ENCODE measurements at regions not wholly inside any gene's neighbourhood (a gene's known extent, or its start where the extent isn't known, plus 50 kb on each side); places are given as distances from the start of the nearest gene placed in this dataset.

DNA sequence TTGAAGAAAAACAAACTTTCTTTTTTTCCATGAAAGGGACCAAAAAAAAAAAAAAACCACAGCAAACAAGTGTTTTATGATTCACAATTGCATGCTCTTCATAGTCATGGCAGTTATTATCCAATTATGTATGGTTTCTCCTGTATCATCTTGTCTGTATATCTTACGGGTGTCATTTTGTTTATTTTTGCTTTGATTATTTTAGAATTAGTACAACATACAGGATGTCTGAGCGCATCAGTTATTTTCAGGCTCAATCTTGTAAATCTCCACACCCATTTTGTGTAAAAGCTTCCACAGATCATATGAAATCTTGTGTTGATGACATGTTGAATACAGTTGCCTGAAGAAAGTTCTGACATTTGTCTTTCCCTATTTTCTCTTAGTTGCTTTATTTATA lies 280.3 kb downstream of the KLF5 start:
- 90 to 100% methylated on average over 2 of the region's 2 CpGs for WGBS, 2 experiments
- no peaks in the 10 kb centered on the region for H3K27me3 ChIP-seq (ENCODE audit: control insufficient read depth, insufficient read depth, low read length, poor library complexity, severe bottlenecking)
- H3K9me3 ChIP-seq (ENCODE audit: control insufficient read depth, low read length): no peaks in the 10 kb centered on the region
- no peak overlapping the region for H3K27ac ChIP-seq (ENCODE audit: insufficient read depth, low read depth, low read length, poor library complexity, severe bottlenecking)
- H3K4me1 ChIP-seq (ENCODE audit: control insufficient read depth, insufficient read depth, low read length): no peaks in the 10 kb centered on the region
- no peaks in the 10 kb centered on the region for H3K36me3 ChIP-seq (ENCODE audit: control insufficient read depth, insufficient read depth, low read length)
- no peak overlapping the region for H3K4me3 ChIP-seq (ENCODE audit: insufficient read depth, low read depth, low read length)

GRCh38 chr13:73338389-73338788 lies 279.6 kb downstream of the KLF5 start:
- no peaks in the 10 kb centered on the region for H3K9me3 ChIP-seq (ENCODE audit: control insufficient read depth, low read length)
- 91 to 97% methylated on average over 3 of the region's 3 CpGs for WGBS, 2 experiments
- H3K4me1 ChIP-seq (ENCODE audit: control insufficient read depth, insufficient read depth, low read length): no peaks in the 10 kb centered on the region
- no peaks in the 10 kb centered on the region for H3K36me3 ChIP-seq (ENCODE audit: control insufficient read depth, insufficient read depth, low read length)
- no peaks in the 10 kb centered on the region for H3K27me3 ChIP-seq (ENCODE audit: control insufficient read depth, insufficient read depth, low read length, poor library complexity, severe bottlenecking)
- H3K27ac ChIP-seq (ENCODE audit: insufficient read depth, low read depth, low read length, poor library complexity, severe bottlenecking): no peak overlapping the region
- H3K4me3 ChIP-seq (ENCODE audit: insufficient read depth, low read depth, low read length): no peak overlapping the region

DNA sequence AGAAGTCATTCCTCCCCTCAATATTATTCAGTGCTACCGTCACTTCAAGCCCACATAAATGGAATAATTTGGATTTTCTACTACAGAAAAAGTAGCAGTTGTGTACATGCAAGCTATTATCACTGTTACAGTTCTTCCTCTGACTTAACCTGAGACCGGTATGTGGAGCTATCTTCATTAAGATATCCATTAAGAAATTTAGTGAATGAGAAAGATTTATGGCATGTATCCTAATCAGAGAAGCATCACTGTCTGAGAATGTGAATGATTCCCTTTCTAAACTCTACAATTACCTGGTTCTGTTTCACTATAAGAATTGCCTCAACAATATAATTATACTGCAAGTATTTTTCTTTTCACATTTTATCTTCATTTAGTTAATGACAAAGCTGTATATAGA lies 278.7 kb downstream of the KLF5 start:
- no peaks in the 10 kb centered on the region for H3K36me3 ChIP-seq (ENCODE audit: control insufficient read depth, insufficient read depth, low read length)
- WGBS, 2 experiments: 95% methylated on average over 2 of the region's 2 CpGs; no CpG with 5 or more reads in 1 of the 2 experiments
- no peak overlapping the region for H3K27ac ChIP-seq (ENCODE audit: insufficient read depth, low read depth, low read length, poor library complexity, severe bottlenecking)
- H3K4me3 ChIP-seq (ENCODE audit: insufficient read depth, low read depth, low read length): no peak overlapping the region
- H3K9me3 ChIP-seq (ENCODE audit: control insufficient read depth, low read length): no peaks in the 10 kb centered on the region
- no peaks in the 10 kb centered on the region for H3K27me3 ChIP-seq (ENCODE audit: control insufficient read depth, insufficient read depth, low read length, poor library complexity, severe bottlenecking)
- no peaks in the 10 kb centered on the region for H3K4me1 ChIP-seq (ENCODE audit: control insufficient read depth, insufficient read depth, low read length)

- H3K27ac ChIP-seq (ENCODE audit: insufficient read depth, low read depth, low read length, poor library complexity, severe bottlenecking): no peak overlapping the region
- no peaks in the 10 kb centered on the region for H3K4me1 ChIP-seq (ENCODE audit: control insufficient read depth, insufficient read depth, low read length)
- no peaks in the 10 kb centered on the region for H3K27me3 ChIP-seq (ENCODE audit: control insufficient read depth, insufficient read depth, low read length, poor library complexity, severe bottlenecking)
- H3K9me3 ChIP-seq (ENCODE audit: control insufficient read depth, low read length): no peaks in the 10 kb centered on the region
- 92 to 97% methylated on average over 3 to 4 of the region's 4 CpGs for WGBS, 2 experiments
- H3K36me3 ChIP-seq (ENCODE audit: control insufficient read depth, insufficient read depth, low read length): no peaks in the 10 kb centered on the region
- H3K4me3 ChIP-seq (ENCODE audit: insufficient read depth, low read depth, low read length): no peak overlapping the region
These were observed 278.0 kb downstream of the KLF5 start for GRCh38 chr13:73336773-73337172.

DNA sequence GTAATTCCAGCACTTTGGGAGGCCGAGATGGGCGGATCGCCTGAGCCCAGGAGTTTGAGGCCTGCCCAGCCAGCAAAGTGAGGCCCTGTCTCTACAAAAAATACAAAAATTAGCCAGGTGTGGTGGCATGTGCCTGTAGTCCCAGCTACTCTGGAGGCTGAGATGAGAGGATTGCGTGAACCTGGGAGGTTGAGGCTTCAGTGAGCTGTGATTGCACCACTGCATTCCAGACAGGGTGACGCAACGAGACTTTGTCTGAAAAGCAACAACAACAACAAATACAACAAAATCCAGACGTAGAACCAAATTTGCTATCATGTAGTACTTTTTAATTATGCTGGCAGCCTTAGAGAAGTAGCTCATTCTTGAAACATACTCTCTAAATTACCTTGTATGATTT lies 277.1 kb downstream of the KLF5 start:
- Histone ChIP-seq H3K9me3 (ENCODE audit: control insufficient read depth, low read length) (no peaks in the 10 kb centered on the region), H3K27me3 (ENCODE audit: control insufficient read depth, insufficient read depth, low read length, poor library complexity, severe bottlenecking) (no peaks in the 10 kb centered on the region), H3K4me1 (ENCODE audit: control insufficient read depth, insufficient read depth, low read length) (no peaks in the 10 kb centered on the region), H3K27ac (ENCODE audit: insufficient read depth, low read depth, low read length, poor library complexity, severe bottlenecking) (no peak overlapping the region), H3K36me3 (ENCODE audit: control insufficient read depth, insufficient read depth, low read length) (no peaks in the 10 kb centered on the region), H3K4me3 (ENCODE audit: insufficient read depth, low read depth, low read length) (no peak overlapping the region)
- 88 to 93% methylated on average over 6 to 7 of the region's 7 CpGs for WGBS, 2 experiments

DNA sequence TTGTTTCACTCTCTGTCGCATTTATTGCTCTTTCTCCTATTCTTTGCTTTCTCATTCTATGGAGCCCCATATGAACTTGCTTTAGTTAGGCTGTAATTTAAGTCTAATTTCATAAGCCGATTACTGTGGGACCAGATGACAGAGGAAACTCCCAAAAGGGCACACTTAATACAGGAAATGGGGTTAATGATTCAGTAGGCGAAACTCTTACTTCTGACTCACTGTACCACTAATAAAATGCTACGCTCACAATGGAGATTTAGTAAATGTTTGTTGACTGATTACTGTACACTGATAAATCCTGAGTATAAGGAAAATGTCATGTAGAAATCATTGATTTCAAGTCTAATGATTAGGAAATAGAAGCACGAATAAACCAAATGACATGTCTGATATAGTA lies 276.4 kb downstream of the KLF5 start:
- no peaks in the 10 kb centered on the region for H3K9me3 ChIP-seq (ENCODE audit: control insufficient read depth, low read length)
- no peaks in the 10 kb centered on the region for H3K4me1 ChIP-seq (ENCODE audit: control insufficient read depth, insufficient read depth, low read length)
- 98 to 100% methylated on average over 5 of the region's 5 CpGs for WGBS, 2 experiments
- no peak overlapping the region for H3K27ac ChIP-seq (ENCODE audit: insufficient read depth, low read depth, low read length, poor library complexity, severe bottlenecking)
- no peak overlapping the region for H3K4me3 ChIP-seq (ENCODE audit: insufficient read depth, low read depth, low read length)
- H3K27me3 ChIP-seq (ENCODE audit: control insufficient read depth, insufficient read depth, low read length, poor library complexity, severe bottlenecking): no peaks in the 10 kb centered on the region
- no peaks in the 10 kb centered on the region for H3K36me3 ChIP-seq (ENCODE audit: control insufficient read depth, insufficient read depth, low read length)

- H3K4me1 ChIP-seq (ENCODE audit: control insufficient read depth, insufficient read depth, low read length): no peaks in the 10 kb centered on the region
- H3K36me3 ChIP-seq (ENCODE audit: control insufficient read depth, insufficient read depth, low read length): no peaks in the 10 kb centered on the region
- no peak overlapping the region for H3K4me3 ChIP-seq (ENCODE audit: insufficient read depth, low read depth, low read length)
- H3K27me3 ChIP-seq (ENCODE audit: control insufficient read depth, insufficient read depth, low read length, poor library complexity, severe bottlenecking): no peaks in the 10 kb centered on the region
- WGBS, 2 experiments: 92 to 94% methylated on average over 2 to 4 of the region's 4 CpGs
- no peaks in the 10 kb centered on the region for H3K9me3 ChIP-seq (ENCODE audit: control insufficient read depth, low read length)
- no peak overlapping the region for H3K27ac ChIP-seq (ENCODE audit: insufficient read depth, low read depth, low read length, poor library complexity, severe bottlenecking)
These were observed 275.6 kb downstream of the KLF5 start for GRCh38 chr13:73334445-73334844.

DNA sequence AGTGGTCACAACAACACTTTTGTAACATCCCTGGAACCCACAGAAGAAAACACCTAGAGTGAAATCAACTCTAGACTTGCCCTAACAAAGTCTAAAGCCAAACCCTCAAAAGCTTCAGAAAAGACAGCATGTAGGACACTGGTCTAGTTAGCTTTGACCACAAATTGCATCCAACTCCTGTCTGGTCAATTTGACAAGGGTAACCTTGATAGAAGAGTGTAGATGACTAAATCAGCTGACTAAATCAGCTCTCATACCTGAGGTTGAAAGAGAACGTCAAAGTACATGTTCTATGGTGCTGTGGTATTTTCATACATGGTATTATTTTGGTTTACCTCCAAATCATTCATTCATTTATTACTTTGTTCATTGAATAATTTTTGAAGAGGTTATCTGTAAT lies 272.8 kb downstream of the KLF5 start:
- Histone ChIP-seq H3K9me3 (ENCODE audit: control insufficient read depth, low read length) (no peaks in the 10 kb centered on the region), H3K27me3 (ENCODE audit: control insufficient read depth, insufficient read depth, low read length, poor library complexity, severe bottlenecking) (no peaks in the 10 kb centered on the region), H3K27ac (ENCODE audit: insufficient read depth, low read depth, low read length, poor library complexity, severe bottlenecking) (no peak overlapping the region), H3K36me3 (ENCODE audit: control insufficient read depth, insufficient read depth, low read length) (no peaks in the 10 kb centered on the region), H3K4me3 (ENCODE audit: insufficient read depth, low read depth, low read length) (no peak overlapping the region), H3K4me1 (ENCODE audit: control insufficient read depth, insufficient read depth, low read length) (no peaks in the 10 kb centered on the region)
- 80% methylated on average over 1 of the region's 1 CpG; no CpG with 5 or more reads in 1 of the 2 experiments for WGBS, 2 experiments

GRCh38 chr13:73329355-73329754 lies 270.6 kb downstream of the KLF5 start:
- no peaks in the 10 kb centered on the region for H3K9me3 ChIP-seq (ENCODE audit: control insufficient read depth, low read length)
- H3K27me3 ChIP-seq (ENCODE audit: control insufficient read depth, insufficient read depth, low read length, poor library complexity, severe bottlenecking): no peaks in the 10 kb centered on the region
- H3K36me3 ChIP-seq (ENCODE audit: control insufficient read depth, insufficient read depth, low read length): no peaks in the 10 kb centered on the region
- H3K27ac ChIP-seq (ENCODE audit: insufficient read depth, low read depth, low read length, poor library complexity, severe bottlenecking): no peak overlapping the region
- no peaks in the 10 kb centered on the region for H3K4me1 ChIP-seq (ENCODE audit: control insufficient read depth, insufficient read depth, low read length)
- no peak overlapping the region for H3K4me3 ChIP-seq (ENCODE audit: insufficient read depth, low read depth, low read length)
- 74 to 85% methylated on average over 3 of the region's 3 CpGs for WGBS, 2 experiments

- H3K9me3 ChIP-seq (ENCODE audit: control insufficient read depth, low read length): no peaks in the 10 kb centered on the region
- no peaks in the 10 kb centered on the region for H3K36me3 ChIP-seq (ENCODE audit: control insufficient read depth, insufficient read depth, low read length)
- 91 to 98% methylated on average over 3 of the region's 4 CpGs for WGBS, 2 experiments
- no peak overlapping the region for H3K27ac ChIP-seq (ENCODE audit: insufficient read depth, low read depth, low read length, poor library complexity, severe bottlenecking)
- H3K4me1 ChIP-seq (ENCODE audit: control insufficient read depth, insufficient read depth, low read length): no peaks in the 10 kb centered on the region
- no peak overlapping the region for H3K4me3 ChIP-seq (ENCODE audit: insufficient read depth, low read depth, low read length)
- no peaks in the 10 kb centered on the region for H3K27me3 ChIP-seq (ENCODE audit: control insufficient read depth, insufficient read depth, low read length, poor library complexity, severe bottlenecking)
These were observed 268.8 kb downstream of the KLF5 start for GRCh38 chr13:73327579-73327978.

All from ectodermal cell (in vitro differentiated cells).